Superior temporal gyrus (tissue), 1 donor: ENCODE measurements at regions not wholly inside any gene's neighbourhood (a gene's known extent, or its start where the extent isn't known, plus 50 kb on each side); places are given as distances from the start of the nearest gene placed in this dataset.
A peak's percentile ranks its signal among the peaks of the same experiment; 100 is the strongest.

Experiments
- DNase-seq: peaks from one replicate; pipeline ENCODE4 v3.0.0-alpha.2; 2016; ENCODE audit errors: extremely low spot score

GRCh38 chr12:111112311-111113098 lies 192.1 kb upstream of the MYL2 start:
- no peak for DNase-seq

- no peak for DNase-seq
Observed at GRCh38 chr12:111111681-111112080, 191.3 kb upstream of the MYL2 start.

- no peak for DNase-seq
Observed at GRCh38 chr12:111110556-111110955, 190.2 kb upstream of the MYL2 start.

GRCh38 chr12:111108726-111109125 lies 188.3 kb upstream of the MYL2 start:
- no peak for DNase-seq

DNA sequence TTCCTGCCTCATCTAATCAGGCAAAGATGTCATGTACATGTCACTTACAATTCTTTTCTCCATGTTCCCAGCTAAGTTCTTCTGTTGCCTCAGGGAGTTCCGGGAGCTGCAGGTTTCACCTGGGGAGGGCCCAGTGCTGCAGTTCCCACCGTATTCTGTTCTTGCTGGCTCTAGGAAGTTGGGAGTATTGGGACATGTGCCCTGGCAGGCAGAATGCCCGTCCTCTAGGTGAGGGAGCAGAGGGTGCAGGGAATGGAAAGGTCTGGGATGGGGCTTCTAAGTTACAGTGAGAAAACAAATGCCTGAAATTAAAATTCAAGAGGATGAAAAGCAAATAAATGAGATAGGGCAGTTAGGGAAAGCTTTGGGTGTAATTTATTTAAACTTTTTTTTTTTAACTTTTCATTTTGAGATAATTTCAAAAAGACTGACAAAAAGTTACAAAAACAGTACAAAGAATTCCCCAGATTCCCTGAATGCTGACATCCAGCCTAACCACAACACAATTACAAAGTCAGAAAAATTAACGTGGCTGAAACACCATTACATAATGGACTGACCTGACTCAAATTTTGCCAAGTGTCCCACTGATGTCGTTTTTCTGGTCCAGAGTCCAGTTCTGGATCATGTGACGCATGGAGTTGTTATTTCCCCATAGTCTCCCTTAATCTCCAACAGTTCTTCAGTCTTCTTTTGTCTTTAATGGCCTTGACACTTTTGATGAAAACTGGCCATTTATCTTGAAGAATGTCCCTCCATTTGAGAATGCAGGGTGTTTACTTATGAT lies 187.2 kb upstream of the MYL2 start:
- no peak for DNase-seq

DNA sequence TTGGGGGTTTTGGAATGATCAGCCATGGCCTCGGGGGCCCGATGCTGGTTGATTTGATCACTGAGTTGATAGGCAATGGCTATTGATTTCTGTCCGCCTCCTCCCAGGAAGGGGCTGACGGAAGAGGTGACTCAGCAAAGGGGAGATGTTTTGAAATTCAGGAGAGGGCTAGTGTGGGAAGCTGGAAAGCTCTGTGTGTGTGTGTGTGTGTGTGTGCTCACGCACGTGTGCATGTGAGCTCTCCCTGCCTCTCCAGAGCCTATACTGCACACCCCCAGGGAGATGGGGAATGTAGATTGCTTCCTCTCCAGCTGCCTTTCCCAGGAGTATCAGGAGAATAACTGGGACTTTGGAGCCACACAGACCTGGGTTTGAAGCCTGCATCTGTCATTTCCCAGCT lies 184.9 kb upstream of the MYL2 start:
- no peak for DNase-seq

GRCh38 chr12:111103583-111103982 lies 183.2 kb upstream of the MYL2 start:
- DNase-seq = no peak

GRCh38 chr12:111102102-111102739 lies 181.8 kb upstream of the MYL2 start:
- DNase-seq = peak; percentile 17

- DNase-seq = no peak
Observed at GRCh38 chr12:111101003-111101402, 180.6 kb upstream of the MYL2 start.

DNA sequence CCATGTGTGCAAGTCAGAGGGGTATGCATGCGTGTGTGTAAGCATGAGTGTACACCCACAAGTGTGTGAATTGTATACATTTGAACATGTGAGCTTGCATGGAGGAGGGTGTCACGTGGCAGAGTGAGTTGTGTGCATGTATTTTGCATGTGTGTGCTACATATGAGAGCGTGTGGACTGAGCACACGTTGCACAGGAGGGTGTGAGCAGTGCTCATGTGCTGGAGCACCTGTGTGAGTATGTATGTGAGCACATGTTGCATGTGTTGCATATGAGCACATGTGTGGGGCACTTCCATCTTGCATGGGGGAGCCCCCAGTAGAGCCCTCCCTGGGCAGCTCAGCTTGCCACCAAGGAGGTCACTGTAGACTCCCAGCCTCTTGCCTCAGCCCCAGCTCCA lies 180.2 kb upstream of the MYL2 start:
- no peak for DNase-seq

DNA sequence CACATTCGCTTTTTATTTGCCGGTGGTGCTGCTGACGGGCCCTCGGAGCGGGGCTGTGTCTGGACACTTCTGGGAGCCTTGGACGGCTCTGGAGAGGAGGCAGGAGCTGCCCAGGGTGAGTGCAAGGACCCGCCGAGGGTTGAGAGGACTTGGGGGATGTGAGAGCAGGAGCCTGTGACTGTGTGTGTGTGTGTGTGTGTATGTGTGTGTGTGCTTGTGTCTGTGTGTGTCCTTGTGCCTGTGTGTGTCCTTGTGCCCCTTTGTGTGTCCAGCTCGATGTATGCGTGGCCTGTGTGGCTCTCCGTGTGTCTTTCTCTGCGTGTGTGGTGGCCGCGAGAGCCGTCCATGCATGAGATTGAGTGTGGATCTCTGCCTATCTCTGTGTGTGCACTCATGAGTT lies 179.6 kb upstream of the MYL2 start:
- no peak for DNase-seq

DNA sequence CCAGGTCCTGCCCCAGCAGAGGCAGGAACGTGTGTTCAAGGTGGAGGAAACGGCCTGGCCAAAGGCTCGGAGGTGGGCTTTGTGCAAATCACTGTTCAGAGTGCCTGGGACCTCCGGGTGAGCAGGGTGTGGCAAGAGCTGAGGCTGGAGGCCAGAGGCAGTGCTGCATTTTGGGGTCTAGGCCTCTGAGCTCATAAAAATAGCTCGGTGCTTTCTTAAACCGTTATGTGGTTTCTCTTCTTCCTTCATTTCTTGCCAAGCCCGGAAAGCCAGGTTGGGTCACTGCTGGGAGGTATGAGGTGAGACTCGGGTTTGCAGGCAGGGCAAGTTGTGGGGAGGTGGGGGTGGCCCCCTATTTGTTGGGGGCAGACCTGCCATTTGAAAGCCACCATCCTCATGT lies 178.8 kb upstream of the MYL2 start:
- no peak for DNase-seq

DNA sequence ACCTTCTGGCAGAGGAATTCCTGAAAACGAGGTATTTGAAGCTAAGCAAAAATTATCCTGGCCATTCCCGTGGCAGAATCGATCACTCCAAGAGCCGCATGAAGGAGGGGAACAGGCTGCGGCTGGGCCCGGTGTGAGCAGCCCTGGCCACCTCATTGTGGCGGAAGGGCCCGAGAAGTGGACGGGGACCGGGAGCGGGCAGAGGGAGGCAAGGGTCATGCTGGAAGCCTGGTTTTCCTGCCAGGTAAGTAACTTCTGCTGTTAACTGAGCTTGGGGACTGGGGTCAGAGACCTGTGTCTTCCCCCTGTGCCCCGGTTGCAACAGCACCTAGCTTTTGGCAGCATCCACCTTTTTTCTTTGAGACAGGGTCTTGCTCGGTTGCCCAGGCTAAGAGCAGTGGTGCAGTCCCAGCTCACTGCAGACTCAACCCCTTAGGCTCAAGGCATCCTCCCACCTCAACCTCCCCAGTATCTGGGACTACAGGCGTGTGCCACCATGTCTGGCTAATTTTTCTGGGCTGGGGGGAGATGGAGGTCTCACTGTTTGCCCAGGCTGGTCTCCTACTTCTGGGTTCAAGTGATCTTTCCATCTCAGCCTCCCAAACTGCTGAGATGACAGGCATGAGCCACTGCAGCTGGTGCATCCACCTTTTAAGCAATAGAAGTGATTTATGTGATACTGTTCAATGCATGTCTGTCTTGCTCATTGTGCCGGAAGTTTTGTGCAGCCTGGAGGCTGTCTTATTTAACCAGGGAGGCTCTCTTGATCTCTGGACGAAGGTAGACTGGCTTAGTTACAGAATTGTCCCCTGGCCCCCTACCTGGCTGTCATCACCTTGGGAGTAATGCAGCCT lies 174.0 kb upstream of the MYL2 start:
- DNase-seq = no peak

DNA sequence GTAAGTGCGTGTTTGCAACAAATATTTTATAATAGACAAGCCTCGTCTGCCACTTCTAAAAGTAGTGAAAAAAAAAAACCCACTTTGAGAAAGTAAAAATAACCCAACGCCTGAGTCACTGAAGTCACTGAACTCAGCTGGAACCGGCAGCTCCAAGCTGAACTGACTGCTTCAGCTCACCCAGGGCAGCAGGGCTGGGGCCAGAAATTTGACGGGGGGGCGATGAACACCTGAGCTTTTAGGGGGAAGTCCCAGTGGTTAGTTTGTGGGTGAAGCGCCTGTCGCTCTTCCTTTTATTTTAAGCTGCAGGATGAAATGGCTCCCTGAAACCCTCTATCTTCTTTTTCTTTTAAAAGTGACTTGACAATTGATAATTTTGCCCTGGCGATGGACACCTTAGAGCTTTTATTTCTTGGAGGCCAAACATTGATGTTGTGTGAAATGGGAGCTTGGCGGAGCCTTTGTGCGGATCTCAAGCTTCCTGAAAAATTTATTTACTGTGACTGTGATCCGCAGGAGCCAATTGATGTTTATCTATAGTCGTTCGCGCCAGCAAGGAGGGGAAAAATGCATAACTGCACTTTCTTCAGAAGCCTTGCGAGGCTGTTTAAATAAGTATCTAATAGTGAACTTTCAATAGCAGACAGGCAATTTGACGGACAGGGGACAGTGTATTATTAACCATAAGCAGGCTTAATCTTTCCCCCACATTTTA lies 173.2 kb upstream of the MYL2 start:
- DNase-seq = no peak

DNA sequence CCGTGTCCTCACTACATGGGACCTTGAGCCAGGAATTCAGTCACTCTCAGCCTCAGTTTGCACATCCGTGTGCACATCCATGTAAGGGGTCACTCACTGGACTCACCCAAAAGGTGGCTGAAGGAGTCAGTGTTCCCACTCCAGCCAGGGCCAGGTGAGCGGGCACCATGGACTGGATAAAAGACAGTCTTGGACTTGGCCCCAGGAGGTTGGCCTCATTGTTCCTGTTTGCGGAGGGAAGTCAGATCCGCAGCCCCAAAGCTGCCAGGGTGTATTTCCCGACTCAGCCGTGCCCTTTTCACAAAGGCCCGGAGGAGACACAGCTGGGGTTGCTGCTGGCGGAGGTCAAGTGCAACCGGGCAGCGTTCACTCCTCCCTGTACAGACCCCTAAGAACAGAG lies 170.7 kb upstream of the MYL2 start:
- no peak for DNase-seq

GRCh38 chr12:111089616-111090015 lies 169.2 kb upstream of the MYL2 start:
- no peak for DNase-seq

DNA sequence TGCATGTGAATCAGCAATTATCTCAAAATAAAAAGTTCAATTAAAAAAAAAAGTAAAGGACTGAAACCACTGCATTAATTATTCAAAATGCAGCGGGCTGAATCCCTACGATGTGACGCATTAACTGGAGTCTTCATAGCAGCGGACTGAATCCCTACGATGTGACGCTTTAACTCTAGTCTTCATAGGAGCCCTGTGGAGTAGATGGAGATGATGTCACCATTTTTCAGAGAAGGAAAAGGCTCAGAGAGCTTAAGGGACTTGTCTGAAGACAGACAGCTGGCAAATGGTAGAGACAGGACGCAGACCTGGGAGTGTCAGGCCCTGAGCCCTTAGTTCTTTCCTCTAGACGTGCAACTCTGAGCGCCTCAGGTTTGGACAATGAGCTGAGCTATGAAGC lies 168.0 kb upstream of the MYL2 start:
- no peak for DNase-seq

- DNase-seq = no peak
Observed at GRCh38 chr12:111086947-111087700, 166.7 kb upstream of the MYL2 start.

- no peak for DNase-seq
Observed at GRCh38 chr12:111085096-111085495, 164.7 kb upstream of the MYL2 start.

DNA sequence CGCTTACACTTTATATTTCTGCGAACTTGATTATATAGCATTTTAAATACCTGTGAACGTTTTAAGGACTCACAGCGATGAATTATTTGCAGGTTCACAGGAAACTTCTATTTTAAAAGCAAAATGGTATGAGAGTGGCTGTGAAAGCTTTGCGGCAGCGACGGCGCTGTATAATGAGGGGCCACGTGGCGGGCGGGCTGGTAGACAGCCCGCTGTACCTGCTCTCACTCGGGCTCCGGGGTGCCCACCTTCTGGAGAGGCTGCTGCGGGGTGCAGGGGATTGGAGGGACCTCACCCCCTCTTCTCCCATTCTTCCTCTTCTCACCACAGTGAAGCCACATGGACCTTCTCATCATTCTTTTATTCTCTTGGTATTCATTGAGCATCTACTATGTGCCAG lies 164.2 kb upstream of the MYL2 start:
- no peak for DNase-seq
